Calu3 (cell line): ENCODE measurements at regions not wholly inside any gene's neighbourhood (a gene's known extent, or its start where the extent isn't known, plus 50 kb on each side); places are given as distances from the start of the nearest gene placed in this dataset.

Source experiments
- BruUV-seq: library from RNA; stranded (reverse); fragments of 400-500 nt; replicated peaks from 2 replicates; lab custom pipeline; 2021; lab: Mats Ljungman, UMichigan
- CTCF ChIA-PET: fragments of 300-600 bp; sonication (Branson Sonifier 250); formaldehyde crosslinking; loops from one replicate; lab custom pipeline; 2022; ENCODE audit warnings: antibody characterized with exemption; lab: Charles Lee
- DNase-seq: peaks from one replicate; pipeline ENCODE4 v3.0.0; 2022
- H3K27ac Mint-ChIP-seq: one replicate; pipeline ENCODE4 v1.8.0; 2022; ENCODE audit warnings: mixed read lengths; ENCODE audit not compliant: unreplicated experiment
- H3K27me3 Mint-ChIP-seq: one replicate; pipeline ENCODE4 v1.8.0; 2022; ENCODE audit warnings: mixed read lengths; ENCODE audit not compliant: unreplicated experiment
- H3K36me3 Mint-ChIP-seq: one replicate; pipeline ENCODE4 v1.8.0; 2022; ENCODE audit warnings: mild to moderate bottlenecking, moderate library complexity, mixed read lengths; ENCODE audit not compliant: insufficient read depth, unreplicated experiment
- H3K4me1 Mint-ChIP-seq: one replicate; pipeline ENCODE4 v1.8.0; 2022; ENCODE audit warnings: mild to moderate bottlenecking, low read depth, mixed read lengths; ENCODE audit not compliant: unreplicated experiment
- H3K4me3 Mint-ChIP-seq: one replicate; pipeline ENCODE4 v1.8.0; 2022; ENCODE audit warnings: mild to moderate bottlenecking, low read depth, moderate library complexity, mixed read lengths; ENCODE audit not compliant: unreplicated experiment
- H3K9me3 Mint-ChIP-seq: one replicate; pipeline ENCODE4 v1.8.0; 2022; ENCODE audit warnings: low read depth, mixed read lengths; ENCODE audit not compliant: unreplicated experiment
- CTCF ChIP-seq: fragments of 200-600 bp; IDR thresholded peaks from one replicate; pipeline ENCODE4 v1.8.0; 2022; ENCODE audit warnings: antibody characterized with exemption; ENCODE audit not compliant: unreplicated experiment
- intact Hi-C: fragments of 100-400 bp; cut with micrococcal nuclease; formaldehyde crosslinking; loops from one replicate; pipeline ENCODE4 v1.10.0; 2022; ENCODE audit not compliant: unreplicated experiment

- DNase-seq = no peak
- Mint-ChIP-seq H3K27ac (no peak overlapping the region), H3K4me1 (no peaks in the 10 kb centered on the region), H3K27me3 (peaks cover 69% of the 10 kb centered on the region), H3K9me3 (no peaks in the 10 kb centered on the region), H3K4me3 (no peak overlapping the region), H3K36me3 (no peaks in the 10 kb centered on the region)
- intact Hi-C loops = no loop called here
- CTCF ChIA-PET = interaction anchor here (0.6 to 1.5 kb wide), 2 partner anchors 9 to 21 kb away, joined by 3 to 4 read pairs; no protein-coding TSS in a partner anchor
- BruUV-seq = no TSS peak
- no peak for TF ChIP-seq CTCF
Measured at GRCh38 chrX:107521877-107522586, 72.6 kb downstream of the FRMPD3 start.

- peaks cover 60% of the 10 kb centered on the region for H3K27me3 Mint-ChIP-seq
- H3K9me3 Mint-ChIP-seq = no peaks in the 10 kb centered on the region
- intact Hi-C loops = no loop called here
- no peak overlapping the region for H3K27ac Mint-ChIP-seq
- DNase-seq = no peak
- H3K4me1 Mint-ChIP-seq = no peaks in the 10 kb centered on the region
- no TSS peak for BruUV-seq
- TF ChIP-seq CTCF = no peak
- H3K4me3 Mint-ChIP-seq = no peak overlapping the region
- CTCF ChIA-PET = interaction anchor here (0.6 to 1.5 kb wide), 2 partner anchors 20 to 46 kb away, joined by 3 to 4 read pairs; no protein-coding TSS in a partner anchor
- no peaks in the 10 kb centered on the region for H3K36me3 Mint-ChIP-seq
Measured at GRCh38 chrX:107522901-107523300, 73.4 kb downstream of the FRMPD3 start.

GRCh38 chrX:107526141-107526540 is 76.7 kb downstream of the FRMPD3 start:
- BruUV-seq = no TSS peak
- CTCF ChIA-PET = interaction anchor here (0.6 kb wide), 1 partner anchor 832 kb away, joined by 3 read pairs; no protein-coding TSS in a partner anchor
- Mint-ChIP-seq H3K4me1 (no peaks in the 10 kb centered on the region), H3K27me3 (peaks cover 40% of the 10 kb centered on the region), H3K27ac (no peak overlapping the region), H3K9me3 (no peaks in the 10 kb centered on the region), H3K4me3 (no peak overlapping the region), H3K36me3 (no peaks in the 10 kb centered on the region)
- intact Hi-C loops = no loop called here
- DNase-seq = no peak
- no peak for TF ChIP-seq CTCF

GRCh38 chrX:107530141-107530540 is 80.7 kb downstream of the FRMPD3 start:
- CTCF ChIA-PET = no interaction called here
- TF ChIP-seq CTCF = no peak
- H3K4me1 Mint-ChIP-seq = no peaks in the 10 kb centered on the region
- no peak overlapping the region for H3K4me3 Mint-ChIP-seq
- intact Hi-C loops = no loop called here
- H3K27me3 Mint-ChIP-seq = peaks cover 44% of the 10 kb centered on the region
- no peak overlapping the region for H3K27ac Mint-ChIP-seq
- H3K9me3 Mint-ChIP-seq = no peaks in the 10 kb centered on the region
- BruUV-seq = no TSS peak
- no peak for DNase-seq
- H3K36me3 Mint-ChIP-seq = no peaks in the 10 kb centered on the region
